HG03342 (cell line): ENCODE measurements at regions not wholly inside any gene's neighbourhood (a gene's known extent, or its start where the extent isn't known, plus 50 kb on each side); places are given as distances from the start of the nearest gene placed in this dataset.

ENCODE experiments used
- ATAC-seq: cut with Tn5 transposase; IDR thresholded peaks from one replicate; pipeline ENCODE4 v1.9.1; 2021; ENCODE audit warnings: mild to moderate bottlenecking, moderate library complexity; ENCODE audit not compliant: unreplicated experiment

DNA sequence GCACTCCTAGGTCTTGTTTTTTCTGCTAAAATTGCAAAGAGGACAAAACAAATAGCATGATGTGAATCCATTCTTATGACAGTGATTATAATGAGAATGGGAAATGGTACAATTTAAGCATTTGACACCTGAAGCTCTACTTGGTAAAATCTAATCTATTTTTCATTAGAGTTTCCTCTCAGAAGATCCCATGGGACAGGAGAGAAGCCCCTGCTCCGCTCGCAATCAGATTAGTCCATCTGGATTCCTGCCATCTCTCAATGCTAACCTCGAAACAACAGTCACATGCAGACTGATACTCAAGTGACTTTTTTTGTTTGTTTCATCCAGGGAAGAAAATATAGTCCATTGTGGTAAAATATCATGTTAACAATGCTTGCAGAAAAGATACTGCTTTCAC is 107.4 kb upstream of the TOM1L1 start:
- ATAC-seq, result no peak

DNA sequence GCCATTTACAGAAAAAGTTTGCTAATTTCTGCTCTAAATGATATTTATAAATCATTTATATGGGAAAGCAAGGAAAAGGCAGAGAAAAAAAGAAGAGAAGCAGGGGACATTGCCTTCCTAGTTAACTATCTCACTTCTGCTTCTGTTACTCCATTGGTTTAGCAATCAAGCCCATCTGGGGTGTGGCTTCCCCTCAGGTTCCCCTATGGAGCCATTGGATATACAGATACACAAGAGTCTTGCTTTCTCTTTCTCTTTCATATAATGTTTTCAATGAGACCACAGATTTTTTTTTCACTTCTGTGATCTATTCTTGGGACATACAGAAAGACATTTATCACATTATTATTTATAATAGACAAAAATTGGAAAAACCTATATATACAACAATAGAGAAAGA is 105.6 kb upstream of the TOM1L1 start:
- peak; percentile 59 for ATAC-seq

GRCh38 chr17:54807331-54807730 is 93.3 kb upstream of the TOM1L1 start:
- no peak for ATAC-seq

DNA sequence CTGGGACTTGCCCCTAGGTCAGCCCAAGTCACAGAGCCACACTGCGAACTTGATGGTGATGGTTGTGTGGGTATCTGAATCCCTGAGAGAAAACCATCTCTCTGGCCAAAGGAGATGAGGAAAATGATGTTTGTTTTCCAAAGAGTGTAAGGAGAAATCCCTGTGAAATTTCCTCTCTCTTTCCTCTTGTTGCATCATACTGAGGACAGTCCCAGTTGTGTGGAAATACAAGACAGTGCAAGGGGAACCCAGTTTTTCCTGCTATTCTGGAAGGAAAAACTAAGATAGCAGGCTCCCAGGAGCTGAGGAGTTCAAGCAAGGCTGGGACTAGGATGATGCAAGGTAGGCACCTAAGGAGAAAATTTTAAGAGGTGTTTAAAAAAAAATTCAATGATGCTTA is 86.8 kb upstream of the TOM1L1 start:
- no peak for ATAC-seq

DNA sequence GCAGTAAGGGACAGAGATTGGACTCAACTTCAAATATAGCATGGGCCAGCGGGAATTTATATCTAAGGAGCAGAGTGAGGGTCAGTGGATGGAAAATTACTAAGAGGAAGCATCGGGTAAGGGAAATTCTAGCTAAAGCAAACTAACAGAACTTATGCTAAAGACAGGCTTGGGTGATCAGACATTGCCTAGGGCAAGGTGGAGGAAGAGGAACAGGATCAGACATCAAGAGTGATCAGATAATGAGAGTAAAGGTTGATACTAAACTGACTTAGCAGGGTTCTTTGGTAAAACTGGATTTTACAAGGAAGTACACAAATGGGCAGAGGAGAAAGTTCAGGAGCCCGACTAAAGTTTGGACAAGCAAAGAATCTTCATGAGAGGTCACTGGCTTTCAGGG is 86.3 kb upstream of the TOM1L1 start:
- ATAC-seq, result no peak

- ATAC-seq, result no peak
Observed at GRCh38 chr17:54834086-54834485, 66.6 kb upstream of the TOM1L1 start.

- ATAC-seq, result no peak
Observed at GRCh38 chr17:54835015-54835414, 65.6 kb upstream of the TOM1L1 start.

- ATAC-seq, result no peak
Observed at GRCh38 chr17:54836723-54837462, 63.8 kb upstream of the TOM1L1 start.

DNA sequence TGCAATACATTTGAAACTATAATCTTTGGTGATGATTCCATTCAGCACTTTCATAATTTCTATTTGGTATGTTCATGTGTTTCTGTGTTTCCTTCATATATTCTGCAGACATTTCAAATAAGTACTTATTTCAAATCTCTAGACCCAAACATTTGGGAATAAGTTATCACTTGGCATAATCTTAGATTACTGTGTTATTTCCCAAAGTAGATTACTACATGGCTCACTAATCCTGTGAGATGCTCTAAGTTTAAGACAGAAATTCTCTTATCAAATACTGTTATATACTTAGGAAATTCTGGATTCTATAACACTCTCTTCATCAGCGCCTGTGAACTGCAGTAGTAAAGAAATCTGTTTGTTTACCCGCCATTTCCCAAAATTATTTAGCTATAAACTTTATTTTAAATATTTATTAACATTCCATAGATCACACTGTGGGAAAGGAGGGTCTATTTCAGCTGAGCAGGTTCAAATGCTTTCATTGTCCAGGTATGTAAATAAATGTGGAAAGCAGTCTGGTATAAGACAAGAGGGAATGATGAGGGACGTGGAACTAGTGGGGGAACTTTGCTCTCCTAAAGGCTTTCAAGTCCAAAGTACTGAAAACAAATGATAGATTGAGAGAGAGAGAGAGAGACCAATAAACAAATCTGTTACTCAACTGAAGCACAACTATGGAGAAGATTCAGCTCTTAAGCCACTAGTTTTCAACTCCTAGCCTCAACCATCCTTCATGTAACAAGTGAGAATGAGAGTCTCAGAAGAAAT is 61.8 kb upstream of the TOM1L1 start:
- ATAC-seq, result no peak

- no peak for ATAC-seq
Observed at GRCh38 chr17:54839447-54839846, 61.2 kb upstream of the TOM1L1 start.

- no peak for ATAC-seq
Observed at GRCh38 chr17:54840885-54841591, 59.6 kb upstream of the TOM1L1 start.

DNA sequence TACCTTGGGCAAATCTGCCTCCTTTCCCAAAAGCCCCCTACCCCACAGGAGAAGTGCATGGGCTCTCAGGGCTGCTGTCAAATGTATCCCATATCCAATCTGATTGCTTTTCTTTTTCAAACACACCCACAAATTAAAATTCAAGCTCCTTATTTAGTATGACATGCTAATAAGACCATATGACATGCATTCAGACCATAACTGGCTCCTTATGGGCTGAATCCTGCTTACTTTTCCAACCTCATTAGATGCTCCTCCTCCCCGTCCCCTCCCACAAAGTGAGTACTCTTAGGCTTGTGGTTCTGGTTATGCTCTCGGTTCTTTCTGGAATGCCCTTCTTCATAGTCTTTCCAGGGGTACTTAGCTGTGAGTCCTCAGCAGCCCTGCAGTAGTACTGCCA is 59.0 kb upstream of the TOM1L1 start:
- ATAC-seq, result no peak

- no peak for ATAC-seq
Observed at GRCh38 chr17:54844233-54844632, 56.4 kb upstream of the TOM1L1 start.

GRCh38 chr17:54848368-54848987 is 52.2 kb upstream of the TOM1L1 start:
- no peak for ATAC-seq

GRCh38 chr17:54849660-54850059 is 51.0 kb upstream of the TOM1L1 start:
- no peak for ATAC-seq
